Mesenteric fat pad (tissue), 1 donor: ENCODE measurements at regions not wholly inside any gene's neighbourhood (a gene's known extent, or its start where the extent isn't known, plus 50 kb on each side); places are given as distances from the start of the nearest gene placed in this dataset.

Experiments
- DNase-seq: peaks from one replicate; pipeline ENCODE4 v3.0.0-alpha.2; 2020; ENCODE audit warnings: low spot score
- donor health status: DM: yes; HTN: yes; CAD: no.

DNA sequence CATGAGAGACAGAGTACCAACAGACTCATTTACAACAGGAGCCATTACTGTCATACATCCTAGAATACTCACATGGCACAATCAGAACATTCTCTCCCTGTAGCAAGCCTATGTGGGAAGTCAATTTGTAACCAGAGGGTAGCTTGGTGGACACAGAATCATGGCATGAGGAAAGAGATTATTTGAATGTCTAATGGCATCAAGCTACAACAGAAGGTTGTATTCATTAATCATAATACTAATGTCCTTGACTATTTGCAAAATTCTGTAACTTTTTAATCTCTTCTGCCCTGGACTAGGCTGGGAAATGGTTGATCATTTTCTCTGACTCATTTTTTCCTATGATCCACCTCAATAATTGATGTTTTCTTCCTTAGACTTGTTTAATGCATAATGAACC, 345.2 kb upstream of the IL12A start:
- no peak for DNase-seq

- no peak for DNase-seq
Measured at GRCh38 chr3:159645874-159646273, 342.8 kb upstream of the IL12A start.

- no peak for DNase-seq
Measured at GRCh38 chr3:159649951-159650350, 338.7 kb upstream of the IL12A start.

GRCh38 chr3:159650726-159651125, 337.9 kb upstream of the IL12A start:
- DNase-seq = no peak

DNA sequence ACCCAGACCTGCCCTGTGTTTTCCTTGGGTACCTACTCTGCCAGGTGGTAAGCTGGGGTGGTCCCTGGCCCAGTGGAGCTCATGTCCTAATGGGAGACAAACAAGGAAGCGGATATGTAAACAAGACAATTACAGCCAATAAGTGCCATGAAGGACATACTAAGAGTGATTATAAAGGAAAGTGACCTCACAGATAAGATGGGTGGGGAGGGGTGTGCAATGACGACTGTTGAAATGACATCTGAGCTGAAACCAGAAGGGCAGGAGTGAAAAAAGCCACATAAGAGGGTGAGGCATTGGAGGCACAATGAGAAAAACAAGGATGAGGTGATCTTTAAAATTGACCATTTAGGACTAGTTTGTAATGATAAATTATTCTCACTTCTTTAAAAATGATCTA, 336.2 kb upstream of the IL12A start:
- no peak for DNase-seq

DNA sequence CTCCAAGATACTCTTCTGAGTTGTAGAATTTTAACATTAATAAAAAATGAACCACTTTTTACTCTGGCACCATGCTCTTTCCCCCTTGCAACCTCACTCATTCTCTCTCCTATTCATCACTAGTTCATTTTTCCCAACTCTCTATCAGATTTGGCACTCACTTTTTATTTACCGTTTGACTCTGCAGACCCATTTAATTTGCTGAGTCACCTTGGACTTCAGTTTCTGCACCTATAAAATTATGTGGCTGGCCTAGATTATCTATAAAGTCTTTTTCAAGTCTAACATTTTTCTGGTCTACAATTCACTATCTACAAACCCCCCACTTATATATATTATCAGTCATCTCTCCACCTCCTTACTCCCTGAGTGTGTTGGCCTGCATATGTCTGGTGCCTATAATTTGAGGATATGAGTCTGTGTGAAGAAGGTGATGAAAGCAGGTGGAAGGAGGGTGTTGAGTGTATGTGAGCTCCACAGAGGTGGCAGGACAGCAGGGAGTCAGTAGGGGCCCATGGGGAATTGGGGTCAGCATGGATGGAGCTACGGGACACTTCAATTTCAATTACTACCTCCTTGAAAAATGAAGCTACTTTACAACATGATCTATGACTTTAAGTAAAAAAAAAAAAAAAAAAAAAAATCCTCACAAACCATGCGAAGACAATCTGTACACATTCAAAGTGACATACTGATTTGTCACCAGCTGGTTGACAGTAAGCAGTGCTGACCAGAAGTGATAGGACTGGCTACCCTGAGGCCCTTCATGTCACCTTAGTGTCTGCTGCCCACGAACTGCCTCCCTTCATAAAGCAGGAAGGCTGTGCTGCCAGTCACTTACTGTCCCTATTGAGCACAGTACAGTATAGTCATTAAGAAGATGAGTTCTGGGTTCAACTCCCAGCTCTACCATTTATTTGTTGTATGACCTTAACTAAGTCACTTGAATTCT, 334.2 kb upstream of the IL12A start:
- DNase-seq = no peak

DNA sequence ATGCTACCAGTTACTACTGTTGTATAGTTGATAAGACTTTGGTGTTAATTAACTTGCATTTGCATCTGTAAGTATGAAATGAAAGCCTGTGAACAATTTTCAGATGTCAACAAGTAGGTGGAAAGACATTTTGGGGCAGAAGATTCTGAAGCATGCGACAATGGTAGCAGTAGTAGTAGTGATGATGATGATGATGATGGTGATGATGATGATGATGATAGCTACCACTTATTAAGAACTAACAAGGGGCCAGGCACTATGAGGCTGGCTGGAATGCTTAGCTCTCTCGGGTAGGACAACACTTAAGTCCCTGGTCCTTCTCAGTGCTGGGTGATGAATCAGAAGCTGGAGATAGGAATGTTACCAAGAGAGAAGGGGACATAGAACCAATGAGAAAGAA, 333.4 kb upstream of the IL12A start:
- DNase-seq = no peak

DNA sequence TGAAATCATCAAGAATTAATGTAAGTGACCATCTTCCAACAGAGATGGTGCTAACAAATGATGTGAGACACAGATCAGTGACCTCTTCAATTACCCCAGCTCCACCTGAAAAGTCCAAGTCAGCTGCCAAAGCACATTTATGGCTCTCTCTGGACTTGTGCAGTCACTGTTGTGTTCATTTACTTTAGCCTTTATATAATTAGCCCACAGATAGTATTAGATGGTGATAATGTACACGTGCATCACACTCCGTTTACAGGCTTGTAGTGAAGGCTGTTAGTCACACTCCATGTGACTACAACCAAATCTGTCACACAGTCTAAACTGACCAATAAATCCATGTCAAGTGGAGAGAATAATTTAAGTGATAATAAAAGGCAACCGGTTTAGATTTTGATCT, 331.5 kb upstream of the IL12A start:
- no peak for DNase-seq

- no peak for DNase-seq
Measured at GRCh38 chr3:159657629-159658028, 331.0 kb upstream of the IL12A start.

DNA sequence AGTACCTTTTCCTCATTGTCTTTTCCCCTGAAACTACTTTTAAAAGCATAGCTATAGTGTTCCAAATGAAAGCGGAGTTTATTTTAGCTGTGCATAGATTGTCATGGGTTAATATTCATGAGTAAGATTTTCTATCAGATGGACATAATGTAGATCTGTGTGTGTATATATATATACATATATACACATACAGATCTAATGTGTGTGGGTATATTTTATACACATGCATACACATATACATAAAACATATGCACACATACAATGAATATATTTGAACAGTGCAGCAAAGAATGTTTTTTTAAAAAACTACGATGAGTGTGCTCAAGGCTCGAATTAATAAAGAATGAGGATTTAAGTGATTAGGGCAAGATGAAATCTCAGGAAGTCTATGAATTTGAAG, 328.3 kb upstream of the IL12A start:
- no peak for DNase-seq

DNA sequence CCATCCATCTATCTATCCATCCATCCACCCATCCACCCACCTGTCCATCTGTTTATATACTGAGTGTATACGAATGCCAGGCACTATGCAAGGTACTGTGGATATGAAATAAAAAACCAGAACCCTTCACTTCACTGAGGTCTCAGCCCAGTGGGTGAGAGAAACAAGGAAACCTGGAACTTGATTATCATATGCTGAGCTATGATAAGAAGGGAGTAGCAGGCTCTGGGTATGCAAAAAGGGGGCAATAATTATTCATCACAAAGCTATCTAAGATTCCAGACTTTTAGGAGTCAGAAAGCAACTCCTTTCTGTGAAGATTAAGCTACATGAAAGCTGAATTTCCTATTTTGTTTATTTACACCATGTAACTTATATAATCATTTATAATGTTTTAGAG, 327.7 kb upstream of the IL12A start:
- no peak for DNase-seq

DNA sequence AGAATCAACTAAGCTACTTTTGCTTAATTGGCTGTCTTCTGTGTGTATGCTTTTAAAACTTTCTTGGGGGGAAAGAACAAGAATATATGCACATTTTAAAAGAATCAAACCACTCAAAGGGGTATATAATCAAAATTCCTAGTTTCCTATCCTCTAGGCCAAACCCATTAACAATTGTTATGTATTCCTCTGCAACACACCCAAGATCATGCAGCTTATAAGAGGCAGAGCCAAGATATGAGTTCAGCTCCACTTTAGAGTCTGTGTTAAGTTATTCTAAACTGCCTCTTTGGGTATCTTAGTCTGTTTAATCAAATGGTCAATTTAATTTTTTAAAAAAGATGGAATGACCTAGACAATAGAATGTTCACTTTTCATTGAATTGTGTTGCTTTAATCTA, 326.1 kb upstream of the IL12A start:
- no peak for DNase-seq

DNA sequence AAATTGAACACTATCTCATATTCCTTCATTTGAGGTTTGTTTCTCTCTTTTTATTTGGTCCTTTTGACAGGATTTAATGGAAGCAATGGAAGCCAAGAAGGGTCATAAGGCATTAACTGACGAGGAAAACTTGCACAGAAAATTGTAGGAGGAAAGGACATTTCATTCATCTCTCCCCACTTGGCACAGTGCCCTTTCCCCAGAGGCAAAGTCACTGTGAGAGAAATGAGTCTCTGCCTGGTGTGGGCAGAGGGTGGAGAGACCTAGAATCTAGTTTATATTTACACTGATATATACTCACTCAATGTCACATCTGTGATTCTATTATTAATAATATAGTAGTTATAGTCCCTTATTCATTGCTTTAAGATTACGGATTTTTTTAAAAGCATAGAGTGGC, 324.6 kb upstream of the IL12A start:
- no peak for DNase-seq

GRCh38 chr3:159664653-159665052, 324.0 kb upstream of the IL12A start:
- DNase-seq = no peak

GRCh38 chr3:159667261-159667660, 321.4 kb upstream of the IL12A start:
- no peak for DNase-seq

DNA sequence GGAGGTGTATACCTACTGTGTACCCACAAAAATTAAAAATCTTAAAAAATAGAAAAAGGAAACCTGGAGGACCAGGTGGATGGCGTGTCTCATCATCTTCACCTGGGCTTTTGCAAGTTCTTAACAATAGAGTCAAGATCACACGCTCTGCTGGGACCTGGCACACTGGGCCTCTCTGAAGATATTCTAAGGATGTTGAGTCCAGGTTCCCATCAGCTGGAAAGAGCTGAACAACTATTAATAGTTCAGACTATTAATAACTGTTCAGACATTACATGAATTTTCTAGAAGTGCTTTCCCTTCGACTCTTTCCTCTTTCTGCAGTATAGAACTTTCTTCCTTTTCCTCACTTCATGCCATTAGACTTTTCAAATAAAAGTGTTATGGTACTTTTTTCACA, 320.2 kb upstream of the IL12A start:
- DNase-seq = no peak

- DNase-seq = no peak
Measured at GRCh38 chr3:159668990-159669476, 319.6 kb upstream of the IL12A start.

DNA sequence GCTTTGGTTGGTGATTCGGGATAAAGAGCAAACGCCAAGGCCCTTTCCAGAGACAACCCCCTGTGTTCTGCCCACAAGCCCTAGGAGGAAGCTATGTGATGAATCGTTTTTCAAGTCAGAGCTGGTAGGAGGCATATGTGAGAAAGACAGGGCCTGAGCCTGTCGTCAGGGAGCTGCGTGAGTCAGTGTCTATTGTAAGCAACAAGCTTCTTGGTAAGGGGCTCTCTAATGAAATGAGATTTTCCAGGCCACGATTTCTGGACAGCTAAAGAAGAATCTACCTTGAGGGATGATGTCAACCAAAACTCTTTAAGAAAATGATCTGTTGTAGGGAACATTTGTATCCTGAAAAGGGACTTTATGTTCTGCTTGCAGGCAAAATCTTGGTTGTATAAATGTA, 318.9 kb upstream of the IL12A start:
- DNase-seq = no peak

DNA sequence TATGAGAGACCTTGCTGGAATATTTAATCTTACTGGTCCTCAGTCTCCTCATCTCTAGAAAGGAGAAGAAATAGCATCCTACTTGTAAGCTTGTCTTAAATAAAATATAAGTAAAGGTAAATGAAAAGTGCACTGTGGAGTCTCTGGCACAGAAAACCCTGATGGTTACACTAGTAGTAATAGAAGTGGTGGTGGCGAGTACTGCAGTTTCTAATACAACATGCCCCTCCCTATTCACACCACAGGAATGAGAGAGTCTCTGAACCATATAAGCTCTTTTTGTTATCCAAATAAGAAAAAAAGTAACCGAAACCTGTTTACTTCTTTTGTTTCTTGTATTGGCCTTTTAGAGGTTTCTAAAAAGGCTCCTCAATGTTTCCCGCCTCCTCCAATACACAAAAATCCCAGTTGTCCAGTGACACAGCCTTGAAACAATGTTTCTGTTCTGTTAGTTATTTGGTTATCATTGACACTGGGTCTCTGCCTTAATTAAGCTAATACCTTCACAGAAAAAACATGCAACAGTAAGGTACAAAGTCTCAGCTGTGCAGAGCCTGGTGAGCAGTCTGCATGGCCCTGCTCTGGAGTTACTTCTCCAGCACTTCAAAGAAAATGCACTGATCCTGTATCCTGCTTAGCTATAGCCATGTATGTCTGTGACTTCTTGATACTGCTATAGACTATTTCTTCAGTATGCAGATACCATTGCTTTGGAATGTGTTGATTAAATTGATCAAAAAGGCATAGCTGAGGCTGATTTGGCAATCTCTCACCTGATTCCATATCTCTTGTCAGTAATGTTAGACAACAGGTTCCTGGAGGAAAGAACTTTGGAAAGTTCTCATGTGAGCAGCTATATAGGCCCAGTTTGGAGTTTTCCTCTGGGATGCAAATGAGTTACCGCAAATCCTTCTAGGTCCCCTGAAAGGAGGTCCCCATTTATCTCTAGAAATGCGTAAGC, 315.6 kb upstream of the IL12A start:
- DNase-seq = no peak

DNA sequence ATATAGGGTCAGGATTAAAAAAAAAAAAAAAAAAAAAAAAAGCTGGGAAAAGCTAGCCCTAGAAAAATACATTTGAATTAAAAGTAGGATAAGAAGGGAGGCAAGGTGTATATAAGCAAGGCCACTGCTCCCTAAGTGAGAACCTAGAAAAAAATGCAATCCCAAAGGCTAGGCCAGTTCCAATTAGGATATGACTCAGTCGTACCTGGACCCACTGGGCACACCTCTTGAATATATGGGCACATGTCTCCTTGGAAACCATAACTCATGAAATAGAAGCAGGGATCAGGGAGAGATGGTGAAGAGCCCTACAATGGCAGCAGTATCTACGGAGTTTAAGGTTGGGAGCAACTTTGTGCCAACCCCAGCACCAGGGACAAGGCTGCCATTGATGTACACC, 314.1 kb upstream of the IL12A start:
- no peak for DNase-seq

- DNase-seq = no peak
Measured at GRCh38 chr3:159675285-159675684, 313.4 kb upstream of the IL12A start.

GRCh38 chr3:159679900-159680299, 308.7 kb upstream of the IL12A start:
- no peak for DNase-seq
